ENCODE measurements at regions not wholly inside any gene's neighbourhood (a gene's known extent, or its start where the extent isn't known, plus 50 kb on each side); places are given as distances from the start of the nearest gene placed in this dataset.

GRCh38 chr4:133641191-133641590 lies 492.1 kb downstream of the PCDH10 start:
- no peak for TF ChIP-seq CTCF (IDR thresholded peaks at IDR 0.05)
- ATAC-seq (ENCODE audit: low FRiP score), result no peak
- no peak for DNase-seq (ENCODE audit: low spot score)

- no peak for TF ChIP-seq CTCF (IDR thresholded peaks at IDR 0.05)
- ATAC-seq (ENCODE audit: low FRiP score) (no peak), DNase-seq (ENCODE audit: low spot score) (no peak)
Observed at GRCh38 chr4:133638751-133639150, 489.7 kb downstream of the PCDH10 start.

GRCh38 chr4:133637161-133637560 lies 488.1 kb downstream of the PCDH10 start:
- ATAC-seq (ENCODE audit: low FRiP score), result no peak
- no peak for DNase-seq (ENCODE audit: low spot score)
- TF ChIP-seq CTCF (IDR thresholded peaks at IDR 0.05), result no peak

- DNase-seq (ENCODE audit: low spot score) (no peak), ATAC-seq (ENCODE audit: low FRiP score) (no peak)
- TF ChIP-seq CTCF (IDR thresholded peaks at IDR 0.05), result no peak
Observed at GRCh38 chr4:133624744-133625143, 475.6 kb downstream of the PCDH10 start.

GRCh38 chr4:133623847-133624246 lies 474.8 kb downstream of the PCDH10 start:
- DNase-seq (ENCODE audit: low spot score) (no peak), ATAC-seq (ENCODE audit: low FRiP score) (no peak)
- TF ChIP-seq CTCF (IDR thresholded peaks at IDR 0.05), result no peak

- TF ChIP-seq CTCF (IDR thresholded peaks at IDR 0.05), result no peak
- ATAC-seq (ENCODE audit: low FRiP score) (no peak), DNase-seq (ENCODE audit: low spot score) (no peak)
Observed at GRCh38 chr4:133621628-133622027, 472.5 kb downstream of the PCDH10 start.

- DNase-seq (ENCODE audit: low spot score) (no peak), ATAC-seq (ENCODE audit: low FRiP score) (no peak)
- no peak for TF ChIP-seq CTCF (IDR thresholded peaks at IDR 0.05)
Observed at GRCh38 chr4:133620555-133620954, 471.5 kb downstream of the PCDH10 start.
